ENCODE measurements at regions not wholly inside any gene's neighbourhood (a gene's known extent, or its start where the extent isn't known, plus 50 kb on each side); places are given as distances from the start of the nearest gene placed in this dataset.
"Not testable (repeated sequence)": the region's sequence is repeated elsewhere in the genome, so short reads cannot be mapped to it uniquely, and the experiment has no call there.

GRCh38 chr2:223187256-223187655 lies 135.3 kb downstream of the KCNE4 start:
- Mint-ChIP-seq H3K27me3 (no peaks in the 10 kb centered on the region), H3K4me3 (no peak overlapping the region), H3K27ac (no peak overlapping the region), H3K9me3 (no peaks in the 10 kb centered on the region), H3K4me1 (ENCODE audit: low read depth) (no peaks in the 10 kb centered on the region), H3K36me3 (ENCODE audit: low read depth) (no peaks in the 10 kb centered on the region)
- ChIA-PET CTCF (no interaction called here), POLR2A (no interaction called here)
- DNase-seq = no peak
- ATAC-seq = no peak
- intact Hi-C loops (cut with micrococcal nuclease) = no loop called here
- TF ChIP-seq, protein P1, sequence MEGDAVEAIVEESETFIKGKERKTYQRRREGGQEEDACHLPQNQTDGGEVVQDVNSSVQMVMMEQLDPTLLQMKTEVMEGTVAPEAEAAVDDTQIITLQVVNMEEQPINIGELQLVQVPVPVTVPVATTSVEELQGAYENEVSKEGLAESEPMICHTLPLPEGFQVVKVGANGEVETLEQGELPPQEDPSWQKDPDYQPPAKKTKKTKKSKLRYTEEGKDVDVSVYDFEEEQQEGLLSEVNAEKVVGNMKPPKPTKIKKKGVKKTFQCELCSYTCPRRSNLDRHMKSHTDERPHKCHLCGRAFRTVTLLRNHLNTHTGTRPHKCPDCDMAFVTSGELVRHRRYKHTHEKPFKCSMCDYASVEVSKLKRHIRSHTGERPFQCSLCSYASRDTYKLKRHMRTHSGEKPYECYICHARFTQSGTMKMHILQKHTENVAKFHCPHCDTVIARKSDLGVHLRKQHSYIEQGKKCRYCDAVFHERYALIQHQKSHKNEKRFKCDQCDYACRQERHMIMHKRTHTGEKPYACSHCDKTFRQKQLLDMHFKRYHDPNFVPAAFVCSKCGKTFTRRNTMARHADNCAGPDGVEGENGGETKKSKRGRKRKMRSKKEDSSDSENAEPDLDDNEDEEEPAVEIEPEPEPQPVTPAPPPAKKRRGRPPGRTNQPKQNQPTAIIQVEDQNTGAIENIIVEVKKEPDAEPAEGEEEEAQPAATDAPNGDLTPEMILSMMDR (IDR thresholded peaks at IDR 0.05) = no peak

- H3K27ac Mint-ChIP-seq; H3K4me3 Mint-ChIP-seq; intact Hi-C loops (cut with micrococcal nuclease); POLR2A ChIA-PET; H3K36me3 Mint-ChIP-seq (ENCODE audit: low read depth); CTCF ChIA-PET; ATAC-seq; H3K27me3 Mint-ChIP-seq; H3K9me3 Mint-ChIP-seq; DNase-seq; H3K4me1 Mint-ChIP-seq (ENCODE audit: low read depth): not testable (repeated sequence)
Observed at GRCh38 chr2:223190561-223191206, 138.7 kb downstream of the KCNE4 start.

GRCh38 chr2:223196331-223196730 lies 144.3 kb downstream of the KCNE4 start:
- ATAC-seq (no peak), DNase-seq (no peak)
- no peaks in the 10 kb centered on the region for H3K27me3 Mint-ChIP-seq
- POLR2A ChIA-PET = no interaction called here
- H3K27ac Mint-ChIP-seq = no peak overlapping the region
- no peaks in the 10 kb centered on the region for H3K4me1 Mint-ChIP-seq (ENCODE audit: low read depth)
- CTCF ChIA-PET = no interaction called here
- no peak overlapping the region for H3K4me3 Mint-ChIP-seq
- no peaks in the 10 kb centered on the region for H3K36me3 Mint-ChIP-seq (ENCODE audit: low read depth)
- no peaks in the 10 kb centered on the region for H3K9me3 Mint-ChIP-seq
- intact Hi-C loops (cut with micrococcal nuclease) = no loop called here
- TF ChIP-seq, protein P1 (IDR thresholded peaks at IDR 0.05) = no peak

DNA sequence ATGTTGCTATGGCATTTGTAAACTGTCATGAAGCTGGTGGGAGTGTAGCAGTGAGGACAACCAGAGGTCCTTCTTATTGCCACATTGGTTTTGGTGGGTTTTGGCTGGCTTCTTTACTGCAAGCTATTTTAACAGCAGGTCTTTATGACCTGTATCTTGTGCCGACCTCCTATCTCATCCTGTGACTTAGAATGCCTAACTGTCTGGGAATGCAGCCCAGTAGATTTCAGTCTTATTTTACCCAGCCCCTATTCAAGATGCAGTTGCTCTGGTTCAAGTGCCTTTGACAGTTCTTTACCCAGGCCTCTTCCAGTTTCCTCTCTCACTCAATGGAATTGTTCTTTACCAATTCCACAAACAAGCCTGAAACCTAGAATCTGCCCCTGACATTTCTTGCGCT lies 145.1 kb downstream of the KCNE4 start:
- Mint-ChIP-seq H3K4me3 (no peak overlapping the region), H3K9me3 (no peaks in the 10 kb centered on the region), H3K4me1 (ENCODE audit: low read depth) (no peaks in the 10 kb centered on the region), H3K27me3 (no peaks in the 10 kb centered on the region), H3K36me3 (ENCODE audit: low read depth) (no peaks in the 10 kb centered on the region), H3K27ac (no peak overlapping the region)
- DNase-seq (no peak), ATAC-seq (no peak)
- TF ChIP-seq, protein P1 (IDR thresholded peaks at IDR 0.05) = no peak
- intact Hi-C loops (cut with micrococcal nuclease) = no loop called here
- ChIA-PET POLR2A (no interaction called here), CTCF (no interaction called here)

GRCh38 chr2:223199531-223200515 lies 147.8 kb downstream of the KCNE4 start:
- Mint-ChIP-seq H3K27me3 (no peaks in the 10 kb centered on the region), H3K4me3 (no peak overlapping the region), H3K4me1 (ENCODE audit: low read depth) (no peaks in the 10 kb centered on the region), H3K36me3 (ENCODE audit: low read depth) (no peaks in the 10 kb centered on the region), H3K9me3 (no peaks in the 10 kb centered on the region), H3K27ac (no peak overlapping the region)
- POLR2A ChIA-PET = no interaction called here
- CTCF ChIA-PET = no interaction called here
- intact Hi-C loops (cut with micrococcal nuclease) = no loop called here
- ATAC-seq (no peak), DNase-seq (no peak)
- TF ChIP-seq, protein P1 (IDR thresholded peaks at IDR 0.05) = no peak

All from activated CD8-positive, alpha-beta T cell treated with anti-CD3 and anti-CD28 coated beads for 36 hours (primary cell).